H1 (cell line): ENCODE measurements at regions not wholly inside any gene's neighbourhood (a gene's known extent, or its start where the extent isn't known, plus 50 kb on each side); places are given as distances from the start of the nearest gene placed in this dataset.

Source experiments
- ASH2L ChIP-seq: fragments of 200-600, 300-600 bp; sonication (generic); IDR thresholded peaks from one replicate; pipeline ENCODE4 v1.7.1; 2017; ENCODE audit warnings: low read length
- ATF2 ChIP-seq: IDR thresholded peaks from 2 replicates; pipeline ENCODE4 v1.6.1; 2012; ENCODE audit warnings: low read length, inconsistent platforms
- ATF3 ChIP-seq: IDR thresholded peaks from 2 replicates; pipeline ENCODE4 v1.6.1; 2011; ENCODE audit warnings: low read depth, mild to moderate bottlenecking, low read length; ENCODE audit not compliant: insufficient read depth
- CTCF ChIP-seq, 3 experiments: IDR thresholded peaks; 1 replicate in 2 of 3; 2 replicates in 1 of 3; pipeline versions ENCODE4 v1.5.1 to v1.6.1; 2011; ENCODE audit warnings: low read length in 3 of 3, mild to moderate bottlenecking in 3 of 3, inconsistent platforms in 2 of 3, low read depth in 1 of 3, moderate library complexity in 1 of 3; ENCODE audit not compliant: insufficient read depth in 1 of 3; ENCODE audit errors: control extremely low read depth in 1 of 3
- E2F6 ChIP-seq: IDR thresholded peaks from 2 replicates; pipeline ENCODE4 v1.6.1; 2012; ENCODE audit warnings: inconsistent platforms
- EGR1 ChIP-seq: IDR thresholded peaks from 2 replicates; pipeline ENCODE4 v1.6.1; 2011; ENCODE audit warnings: low read depth, low read length, borderline replicate concordance
- EP300 ChIP-seq, 2 experiments: IDR thresholded peaks; 1 replicate in 1 of 2; 2 replicates in 1 of 2; pipeline ENCODE4 v1.6.1; 2011 to 2012; ENCODE audit warnings: low read depth in 2 of 2, low read length in 2 of 2, mild to moderate bottlenecking in 2 of 2, borderline replicate concordance in 1 of 2, inconsistent platforms in 1 of 2, moderate library complexity in 1 of 2
- EZH2 ChIP-seq: fragments of 200-600 bp; sonication (generic); IDR thresholded peaks from 2 replicates; pipeline ENCODE4 v1.7.1; 2012; ENCODE audit warnings: low read depth, mild to moderate bottlenecking, moderate library complexity, low read length, inconsistent platforms; ENCODE audit not compliant: severe bottlenecking
- JUND ChIP-seq: IDR thresholded peaks from 2 replicates; pipeline ENCODE4 v1.6.1; 2011; ENCODE audit warnings: mild to moderate bottlenecking, improper control_type of control experiment, low read length
- NRF1 ChIP-seq: IDR thresholded peaks from 2 replicates; pipeline ENCODE4 v1.6.1; 2011; ENCODE audit warnings: mild to moderate bottlenecking, low read depth, low read length, improper control_type of control experiment
- POLR2A ChIP-seq, 2 experiments: IDR thresholded peaks; 1 replicate in 1 of 2; 2 replicates in 1 of 2; pipeline ENCODE4 v1.6.1; 2011; ENCODE audit warnings: low read depth in 2 of 2, low read length in 2 of 2, mild to moderate bottlenecking in 2 of 2; ENCODE audit errors: control extremely low read depth in 1 of 2
- TAF1 ChIP-seq: IDR thresholded peaks from 2 replicates; pipeline ENCODE4 v1.6.1; 2011; ENCODE audit warnings: mild to moderate bottlenecking, low read depth, low read length

- TF ChIP-seq POLR2A (IDR thresholded peaks at IDR 0.05; ENCODE audit: control extremely low read depth in 1 of 2, low read depth in 2 of 2, low read length in 2 of 2): no peak
- no peak for TF ChIP-seq ASH2L
- no peak for TF ChIP-seq TAF1
- TF ChIP-seq CTCF (IDR thresholded peaks at IDR 0.05; ENCODE audit: control extremely low read depth in 1 of 3, insufficient read depth in 1 of 3, low read depth in 1 of 3, low read length in 3 of 3): no peak
- no peak for TF ChIP-seq ATF3
- no peak for TF ChIP-seq EP300 (IDR thresholded peaks at IDR 0.05; ENCODE audit: borderline replicate concordance in 1 of 2, low read depth in 2 of 2, low read length in 2 of 2)
- no peak for TF ChIP-seq NRF1
- no peak for TF ChIP-seq JUND
- no peak for TF ChIP-seq EZH2
- TF ChIP-seq E2F6: no peak
- no peak for TF ChIP-seq ATF2
- no peak for TF ChIP-seq EGR1
Observed at GRCh38 chr2:226559536-226559935, 240.1 kb downstream of the IRS1 start.
